HG03575 (cell line): ENCODE measurements at regions not wholly inside any gene's neighbourhood (a gene's known extent, or its start where the extent isn't known, plus 50 kb on each side); places are given as distances from the start of the nearest gene placed in this dataset.
"Not testable (repeated sequence)": the region's sequence is repeated elsewhere in the genome, so short reads cannot be mapped to it uniquely, and the experiment has no call there.

Experiments
- ATAC-seq: cut with Tn5 transposase; IDR thresholded peaks from one replicate; pipeline ENCODE4 v1.9.1; 2021; ENCODE audit not compliant: unreplicated experiment, insufficient number of reproducible peaks, low FRiP score; ENCODE audit errors: extremely low read depth

GRCh38 chr17:27089079-27089928 is 204.6 kb upstream of the WSB1 start:
- ATAC-seq = not testable (repeated sequence)

DNA sequence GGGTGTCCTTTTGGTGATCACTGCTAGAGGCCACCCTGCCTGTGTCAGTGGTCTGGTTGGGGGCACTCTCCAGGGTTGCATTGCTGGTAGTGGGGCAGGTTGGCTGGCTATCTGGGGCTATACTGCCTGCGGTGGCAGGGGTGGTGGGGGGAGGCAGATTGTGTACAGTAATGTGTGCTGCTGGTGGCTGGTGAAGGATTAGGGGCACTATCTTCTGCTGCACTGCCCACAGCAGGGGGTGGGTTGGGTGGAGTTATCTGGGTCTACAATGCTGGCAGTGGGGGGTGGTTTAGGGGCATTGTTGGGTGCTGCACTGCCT is 204.0 kb upstream of the WSB1 start:
- no peak for ATAC-seq

- ATAC-seq = not testable (repeated sequence)
Measured at GRCh38 chr17:27090450-27091042, 203.4 kb upstream of the WSB1 start.

GRCh38 chr17:27091043-27091497 is 202.8 kb upstream of the WSB1 start:
- no peak for ATAC-seq

- ATAC-seq = not testable (repeated sequence)
Measured at GRCh38 chr17:27094179-27094578, 199.7 kb upstream of the WSB1 start.

DNA sequence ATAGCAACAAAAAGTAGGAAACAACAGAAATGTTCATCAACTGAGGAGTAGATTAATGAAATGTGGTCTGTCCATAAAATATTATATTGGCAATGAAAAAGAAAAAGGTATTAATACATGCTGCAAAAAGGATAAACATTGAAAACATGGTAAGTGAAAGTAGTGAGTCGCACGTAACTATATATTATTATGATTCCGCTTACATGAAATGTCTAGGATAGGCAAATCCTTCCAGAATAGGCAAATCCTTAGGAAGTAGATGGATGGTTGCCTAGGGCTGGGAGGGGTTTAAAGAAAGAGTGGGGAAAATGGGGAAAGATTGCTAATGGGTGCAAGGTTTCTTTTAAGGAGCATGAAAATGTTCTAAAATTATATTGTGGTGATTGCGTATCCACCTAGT is 198.1 kb upstream of the WSB1 start:
- not testable (repeated sequence) for ATAC-seq

DNA sequence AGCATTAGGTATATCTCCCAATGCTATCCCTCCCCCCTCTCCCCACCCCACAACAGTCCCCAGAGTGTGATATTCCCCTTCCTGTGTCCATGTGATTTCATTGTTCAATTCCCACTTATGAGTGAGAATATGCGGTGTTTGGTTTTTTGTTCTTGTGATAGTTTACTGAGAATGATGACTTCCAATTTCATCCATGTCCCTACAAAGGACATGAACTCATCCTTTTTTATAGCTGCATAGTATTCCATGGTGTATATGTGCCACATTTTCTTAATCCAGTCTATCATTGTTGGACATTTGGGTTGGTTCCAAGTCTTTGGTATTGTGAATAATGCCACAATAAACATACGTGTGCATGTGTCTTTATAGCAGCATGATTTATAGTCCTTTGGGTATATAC is 194.6 kb upstream of the WSB1 start:
- not testable (repeated sequence) for ATAC-seq

DNA sequence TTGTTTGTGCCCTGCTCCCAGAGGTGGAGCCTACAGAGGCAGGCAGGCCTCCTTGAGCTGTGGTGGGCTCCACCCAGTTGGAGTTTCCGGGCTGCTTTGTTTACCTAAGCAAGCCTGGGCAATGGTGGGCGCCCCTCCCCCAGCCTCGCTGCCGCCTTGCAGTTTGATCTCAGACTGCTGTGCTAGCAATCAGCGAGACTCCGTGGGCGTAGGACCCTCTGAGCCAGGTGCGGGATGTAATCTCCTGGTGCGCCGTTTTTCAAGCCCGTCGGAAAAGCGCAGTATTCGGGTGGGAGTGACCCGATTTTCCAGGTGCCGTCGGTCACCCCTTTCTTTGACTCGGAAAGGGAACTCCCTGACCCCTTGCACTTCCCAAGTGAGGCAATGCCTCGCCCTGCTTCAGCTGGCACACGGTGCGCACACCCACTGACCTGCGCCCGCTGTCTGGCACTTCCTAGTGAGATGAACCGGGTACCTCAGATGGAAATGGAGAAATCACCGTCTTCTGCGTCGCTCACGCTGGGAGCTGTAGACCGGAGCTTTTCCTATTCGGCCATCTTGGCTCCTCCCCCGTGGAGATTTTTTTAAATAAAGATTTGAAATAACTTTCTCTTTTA is 189.2 kb upstream of the WSB1 start:
- not testable (repeated sequence) for ATAC-seq

GRCh38 chr17:27105636-27106035 is 188.3 kb upstream of the WSB1 start:
- no peak for ATAC-seq

DNA sequence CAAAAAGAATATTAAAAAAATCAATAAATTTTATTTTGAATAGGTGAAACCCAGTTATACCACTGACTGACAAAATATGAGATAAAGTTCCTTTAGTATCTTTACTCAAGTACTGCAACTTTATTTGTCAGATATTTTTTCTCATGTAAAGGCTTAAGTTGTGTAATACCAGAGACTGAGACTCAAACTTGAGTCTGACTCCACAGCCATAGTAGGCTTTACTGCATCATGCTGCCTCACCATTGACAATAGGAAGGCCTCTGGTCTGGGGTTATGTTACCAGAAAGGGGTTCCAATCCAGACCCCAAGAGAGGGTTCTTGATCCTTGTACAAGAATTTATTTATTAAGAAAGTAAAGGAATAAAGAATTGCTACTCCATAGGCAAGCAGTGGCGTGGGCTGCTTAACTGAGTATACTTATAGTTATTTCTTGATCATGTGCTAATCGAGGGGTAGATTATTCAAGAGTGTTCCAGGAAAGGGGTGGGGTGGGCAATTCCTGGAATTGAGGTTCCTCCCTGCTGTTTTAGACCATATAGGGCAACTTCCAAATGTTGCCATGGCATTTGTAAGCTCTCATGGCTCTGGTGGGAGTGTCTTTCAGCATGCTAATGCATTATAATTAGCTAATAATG is 187.4 kb upstream of the WSB1 start:
- no peak for ATAC-seq

- no peak for ATAC-seq
Measured at GRCh38 chr17:27106982-27107360, 186.9 kb upstream of the WSB1 start.

- not testable (repeated sequence) for ATAC-seq
Measured at GRCh38 chr17:27107386-27108328, 186.3 kb upstream of the WSB1 start.

- ATAC-seq = no peak
Measured at GRCh38 chr17:27109346-27109745, 184.6 kb upstream of the WSB1 start.

DNA sequence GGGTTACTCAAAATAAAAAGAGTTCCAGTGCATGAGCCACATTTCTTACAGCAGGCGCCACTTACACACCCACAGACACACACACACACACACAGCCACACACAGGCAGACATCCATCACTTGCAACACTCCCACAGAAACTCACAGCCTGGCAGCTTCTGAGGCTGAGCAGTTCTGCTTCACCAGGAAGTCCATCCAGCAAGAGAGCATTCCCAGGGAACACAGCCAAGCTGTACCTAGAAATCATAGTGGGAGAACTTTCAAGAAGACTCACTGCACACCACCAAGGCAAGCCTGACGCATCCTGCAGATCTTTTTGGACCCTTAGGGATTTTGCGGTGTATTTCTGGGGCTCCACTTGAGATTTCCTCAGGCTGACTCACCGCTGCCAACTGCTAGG is 140.9 kb upstream of the WSB1 start:
- ATAC-seq = no peak

DNA sequence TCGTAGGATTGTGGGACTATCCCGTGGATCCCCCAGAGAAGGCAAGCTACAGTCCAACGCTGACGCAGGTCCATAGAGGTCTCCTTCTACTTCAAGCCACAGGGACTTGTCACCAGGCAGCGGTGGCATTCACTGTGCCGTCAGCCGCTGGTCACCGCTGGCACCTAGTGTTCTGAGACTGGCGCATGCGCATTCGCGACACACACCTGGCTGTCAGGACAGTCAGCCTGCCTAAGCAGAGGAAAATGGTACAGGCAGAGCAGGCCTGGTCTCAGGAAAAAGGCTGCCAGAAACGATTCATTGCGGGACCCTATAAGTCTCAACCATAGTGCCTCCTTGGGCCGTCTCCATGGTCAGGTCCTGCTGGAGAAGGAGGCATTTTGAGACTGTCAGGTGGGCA is 138.0 kb upstream of the WSB1 start:
- ATAC-seq = no peak

DNA sequence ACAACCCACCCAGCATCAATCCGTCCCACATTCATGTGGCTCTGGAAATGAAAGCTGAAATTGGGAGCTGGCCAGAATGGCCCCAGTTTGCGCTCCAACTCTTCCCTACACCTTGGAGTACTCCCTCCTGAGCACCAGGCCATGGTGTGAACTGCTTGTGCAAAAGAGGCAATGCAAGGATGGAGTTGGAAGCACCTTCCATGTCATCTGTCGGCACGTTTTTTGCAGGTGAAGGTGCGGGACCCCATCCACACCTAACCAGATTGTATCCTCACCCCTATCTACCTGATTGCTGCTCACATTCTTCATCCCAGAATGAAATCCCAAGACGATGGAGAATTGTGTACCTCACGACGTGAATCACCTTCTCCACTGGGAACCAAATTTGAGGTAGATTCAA is 136.6 kb upstream of the WSB1 start:
- ATAC-seq = no peak

DNA sequence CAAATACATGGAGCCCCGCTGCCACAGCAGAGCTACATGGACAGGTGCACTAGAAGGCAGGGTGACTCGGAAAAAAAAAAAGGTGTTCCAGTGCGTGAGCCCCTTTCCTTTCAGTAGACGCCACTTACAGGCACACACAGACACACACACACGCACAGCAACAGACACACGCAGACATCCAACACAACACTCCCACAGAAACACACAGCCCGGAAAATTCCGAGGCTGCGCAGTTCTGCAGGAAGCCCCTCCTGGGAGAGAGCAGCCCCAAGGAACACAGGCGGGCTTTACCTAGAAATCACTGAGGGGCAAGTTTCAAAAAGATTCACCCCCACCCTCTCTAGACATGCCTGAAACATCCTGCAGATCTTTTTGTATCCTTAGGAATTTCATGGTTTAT is 136.0 kb upstream of the WSB1 start:
- no peak for ATAC-seq

- ATAC-seq = no peak
Measured at GRCh38 chr17:27158382-27158781, 135.5 kb upstream of the WSB1 start.

DNA sequence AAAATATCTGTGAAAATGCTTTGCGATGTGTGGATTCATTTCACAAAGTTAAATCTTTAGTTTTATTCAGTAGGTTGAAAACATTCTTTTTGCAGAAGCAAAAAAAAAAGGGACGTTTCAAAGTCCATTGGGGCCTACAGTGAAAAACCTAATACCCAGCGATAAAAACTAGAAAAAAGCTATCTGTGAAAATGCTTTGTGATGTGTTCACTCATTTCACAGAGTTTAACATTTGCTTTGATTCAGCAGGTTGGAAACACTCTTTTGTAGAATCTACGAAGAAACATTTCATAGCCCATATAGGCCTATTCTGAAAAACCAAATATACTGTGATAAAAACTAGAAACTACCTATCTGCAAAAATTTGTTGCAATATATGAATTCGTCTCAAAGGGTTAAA is 113.6 kb upstream of the WSB1 start:
- no peak for ATAC-seq
